ENCODE measurements at regions not wholly inside any gene's neighbourhood (a gene's known extent, or its start where the extent isn't known, plus 50 kb on each side); places are given as distances from the start of the nearest gene placed in this dataset.

- TF ChIP-seq CTCF (conservative IDR thresholded peaks at IDR 0.05 in 1 of 2, IDR thresholded peaks at IDR 0.05 in 1 of 2; ENCODE audit: low read depth in 1 of 2, low read length in 2 of 2) (no peak), EZH2 (IDR thresholded peaks at IDR 0.05; ENCODE audit: low read length, missing control alignments) (no peak)
Observed at GRCh38 chr3:163196815-163197374, 1700.3 kb downstream of the OTOL1 start.
